ENCODE measurements at regions not wholly inside any gene's neighbourhood (a gene's known extent, or its start where the extent isn't known, plus 50 kb on each side); places are given as distances from the start of the nearest gene placed in this dataset.

DNA sequence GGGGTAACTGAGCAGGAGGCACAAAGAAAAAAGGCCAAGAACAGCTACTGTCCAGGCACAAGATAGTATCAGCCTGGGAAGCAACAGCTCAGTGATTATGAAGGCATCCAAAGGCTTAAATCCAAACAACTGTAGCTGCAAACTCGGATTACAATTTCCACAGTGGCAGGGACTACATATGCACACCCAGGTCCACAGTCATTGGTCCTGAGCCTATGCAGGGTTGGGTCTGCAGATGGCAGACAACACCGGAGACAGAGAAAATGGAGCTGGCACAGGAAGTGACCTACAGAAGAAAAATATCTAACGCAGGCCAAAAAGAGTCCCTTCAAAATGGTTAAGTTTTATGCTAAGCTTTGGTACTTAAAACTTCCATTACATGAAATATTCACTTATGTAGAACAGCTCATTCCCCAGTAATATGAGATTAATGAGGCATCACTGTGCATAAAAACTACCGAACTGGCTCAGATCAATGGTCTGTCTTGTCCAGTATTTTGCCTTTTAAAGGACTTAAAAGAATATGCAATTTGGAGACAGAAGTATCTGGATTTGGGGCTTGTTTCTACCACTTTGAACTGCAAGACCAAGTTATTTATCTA is 132.1 kb downstream of the SUCLG1 start:
- intact Hi-C loops (cut with DNase I) = no loop called here
- DNase-seq (no peak), ATAC-seq (no peak)
- H3K4me3 ChIP-seq = no peak overlapping the region
- no peak overlapping the region for H3K27ac ChIP-seq
- peaks cover 0 to 10% (median 0%) of the 10 kb centered on the region in 12 donors for H3K9me3 ChIP-seq
- H3K27me3 ChIP-seq = peaks cover 0 to 13% (median 0%) of the 10 kb centered on the region in 9 donors
- WGBS, 4 donors = 71 to 84% (median 75%) methylated on average over 4 of the region's 4 CpGs
- TF ChIP-seq CTCF (IDR thresholded peaks at IDR 0.05) = no peak
- TF ChIP-seq POLR2A (IDR thresholded peaks at IDR 0.05) = no peak
- no peaks in the 10 kb centered on the region for H3K36me3 ChIP-seq
- H3K4me1 ChIP-seq = no peaks in the 10 kb centered on the region

DNA sequence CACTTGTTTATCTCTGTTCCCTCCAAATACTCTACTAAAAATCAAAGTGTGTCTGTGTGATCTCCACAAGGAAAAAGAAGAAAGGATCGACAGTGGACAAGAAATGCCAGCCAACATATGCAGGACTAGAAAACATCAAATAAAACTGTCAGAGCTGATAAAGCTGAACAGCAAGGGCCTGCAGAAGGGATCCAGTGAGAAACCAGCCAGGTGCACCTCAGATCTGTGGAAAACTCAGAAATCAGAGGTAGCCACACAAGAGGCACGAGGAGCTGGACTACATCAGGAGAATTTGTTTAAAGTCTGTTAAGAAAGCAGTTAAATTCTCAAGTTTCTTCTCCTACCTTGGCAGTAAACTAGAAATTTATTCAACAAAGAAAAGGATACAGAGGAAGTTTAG is 135.2 kb downstream of the SUCLG1 start:
- ATAC-seq = no peak
- Histone ChIP-seq H3K4me3 (no peak overlapping the region), H3K27ac (no peak overlapping the region), H3K4me1 (no peaks in the 10 kb centered on the region), H3K27me3 (peaks cover 0 to 32% (median 1%) of the 10 kb centered on the region in 9 donors), H3K36me3 (no peaks in the 10 kb centered on the region), H3K9me3 (no peaks in the 10 kb centered on the region)
- WGBS, 4 donors = 47 to 78% (median 66%) methylated on average over 2 of the region's 2 CpGs
- no peak for DNase-seq
- TF ChIP-seq CTCF (IDR thresholded peaks at IDR 0.05) (no peak), POLR2A (IDR thresholded peaks at IDR 0.05) (no peak)
- intact Hi-C loops (cut with DNase I) = no loop called here

DNA sequence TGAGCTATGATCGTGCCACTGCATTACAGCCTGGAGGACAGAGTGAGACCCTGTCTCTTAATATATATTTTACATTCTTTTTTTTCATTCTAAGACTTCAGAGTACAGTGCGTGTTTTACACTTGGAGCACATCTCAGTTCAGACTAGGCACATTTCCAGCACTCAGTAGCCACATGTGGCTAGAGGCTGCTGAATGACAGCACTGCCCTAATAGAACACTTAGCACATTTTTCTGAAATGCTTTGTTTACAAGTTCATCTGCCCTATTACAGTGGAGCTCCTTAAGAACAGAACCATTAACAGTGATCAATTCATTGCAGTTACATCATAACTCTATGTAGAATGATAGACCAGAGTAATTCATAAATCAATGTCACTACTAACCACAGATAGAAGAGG is 138.1 kb downstream of the SUCLG1 start:
- H3K27me3 ChIP-seq = peaks cover 0 to 38% (median 3%) of the 10 kb centered on the region in 9 donors
- H3K4me1 ChIP-seq = no peaks in the 10 kb centered on the region
- intact Hi-C loops (cut with DNase I) = no loop called here
- no peak overlapping the region for H3K27ac ChIP-seq
- H3K36me3 ChIP-seq = no peaks in the 10 kb centered on the region
- TF ChIP-seq CTCF (IDR thresholded peaks at IDR 0.05) (no peak), POLR2A (IDR thresholded peaks at IDR 0.05) (no peak)
- no peaks in the 10 kb centered on the region for H3K9me3 ChIP-seq
- ATAC-seq (no peak), DNase-seq (no peak)
- no peak overlapping the region for H3K4me3 ChIP-seq
- WGBS, 4 donors = 78 to 85% (median 81%) methylated on average over 2 of the region's 2 CpGs

DNA sequence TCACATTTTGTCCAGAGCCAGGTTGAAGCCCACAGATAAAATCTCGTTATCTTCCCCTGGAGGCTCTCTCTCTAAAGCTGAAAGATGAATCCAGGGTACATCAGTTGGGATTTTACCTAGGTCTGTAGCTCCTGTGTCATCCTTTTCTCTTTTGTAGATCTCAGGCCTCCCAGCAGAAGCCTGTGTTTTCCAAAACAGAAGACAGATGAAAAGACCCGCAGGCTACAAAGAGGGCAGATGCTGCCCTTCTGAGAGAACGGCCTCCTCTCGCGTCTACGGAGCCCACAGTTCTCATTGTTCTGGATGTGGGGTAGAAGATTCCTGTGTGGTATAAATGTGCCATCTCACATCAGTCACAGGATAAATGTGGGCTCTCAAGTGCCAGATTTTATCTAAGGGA is 139.5 kb downstream of the SUCLG1 start:
- DNase-seq (no peak), ATAC-seq (no peak)
- intact Hi-C loops (cut with DNase I) = loop anchor here in 1 of 10 donors (5.0 kb wide), 1 partner anchor 297 kb away; no protein-coding TSS in a partner anchor
- Histone ChIP-seq H3K4me1 (no peaks in the 10 kb centered on the region), H3K27ac (no peak overlapping the region), H3K27me3 (peaks cover 0 to 41% (median 3%) of the 10 kb centered on the region in 9 donors), H3K36me3 (no peaks in the 10 kb centered on the region), H3K9me3 (no peaks in the 10 kb centered on the region), H3K4me3 (no peak overlapping the region)
- TF ChIP-seq CTCF (IDR thresholded peaks at IDR 0.05) (no peak), POLR2A (IDR thresholded peaks at IDR 0.05) (no peak)
- 74 to 87% (median 82%) methylated on average over 6 of the region's 6 CpGs for WGBS, 4 donors

Measured in heart left ventricle (tissue), 16 donors.